Upper lobe of right lung (tissue), 1 donor: ENCODE measurements at regions not wholly inside any gene's neighbourhood (a gene's known extent, or its start where the extent isn't known, plus 50 kb on each side); places are given as distances from the start of the nearest gene placed in this dataset.
"Not testable (repeated sequence)": the region's sequence is repeated elsewhere in the genome, so short reads cannot be mapped to it uniquely, and the experiment has no call there.

Source experiments
- ATAC-seq: fragments of 200-7000 bp; cut with Tn5 transposase; one replicate; pipeline ENCODE4 v1.9.1; 2020; ENCODE audit warnings: mild to moderate bottlenecking, moderate library complexity
- DNase-seq: peaks from one replicate; pipeline ENCODE4 v3.0.0-alpha.2; 2020
- H3K27ac ChIP-seq: fragments of 200-600 bp; one replicate; pipeline ENCODE4 v1.8.0; 2022
- H3K27me3 ChIP-seq: fragments of 200-600 bp; one replicate; pipeline ENCODE4 v1.8.0; 2022; ENCODE audit warnings: mild to moderate bottlenecking
- H3K36me3 ChIP-seq: fragments of 200-600 bp; one replicate; pipeline ENCODE4 v1.8.0; 2022
- H3K4me1 ChIP-seq: fragments of 200-600 bp; one replicate; pipeline ENCODE4 v1.8.0; 2022
- H3K4me3 ChIP-seq: fragments of 200-600 bp; one replicate; pipeline ENCODE4 v1.8.0; 2022; ENCODE audit warnings: mild to moderate bottlenecking
- H3K9me3 ChIP-seq: fragments of 200-600 bp; one replicate; pipeline ENCODE4 v1.8.0; 2022
- CTCF ChIP-seq: fragments of 200-600 bp; IDR thresholded peaks from one replicate; pipeline ENCODE4 v1.8.0; 2022; ENCODE audit warnings: antibody characterized with exemption
- intact Hi-C: fragments of 100-400 bp; cut with DNase I; formaldehyde crosslinking; loops from one replicate; pipeline ENCODE4 v1.11.0; 2022
- donor health status: DM: no; HTN: yes; CAD: no; lungs with severe emphysema.

- TF ChIP-seq CTCF, result peak; percentile 55
- Histone ChIP-seq H3K36me3 (no peaks in the 10 kb centered on the region), H3K27me3 (peaks cover 4% of the 10 kb centered on the region), H3K4me1 (no peaks in the 10 kb centered on the region), H3K9me3 (no peaks in the 10 kb centered on the region), H3K27ac (no peak overlapping the region), H3K4me3 (no peak overlapping the region)
- ATAC-seq (peak; percentile 59), DNase-seq (no peak)
- intact Hi-C loops, result no loop called here
These were observed 80.7 kb upstream of the IGFBP7 start for GRCh38 chr4:57190601-57191481.

- no peak for TF ChIP-seq CTCF
- Histone ChIP-seq H3K4me3 (no peak overlapping the region), H3K27me3 (no peaks in the 10 kb centered on the region), H3K9me3 (no peaks in the 10 kb centered on the region), H3K36me3 (no peaks in the 10 kb centered on the region), H3K27ac (no peak overlapping the region), H3K4me1 (no peaks in the 10 kb centered on the region)
- intact Hi-C loops, result no loop called here
- DNase-seq (no peak), ATAC-seq (no peak)
These were observed 77.1 kb upstream of the IGFBP7 start for GRCh38 chr4:57187246-57187645.

GRCh38 chr4:57184378-57185029 is 74.3 kb upstream of the IGFBP7 start:
- Histone ChIP-seq H3K4me3 (no peak overlapping the region), H3K27ac (no peak overlapping the region), H3K9me3 (no peaks in the 10 kb centered on the region), H3K36me3 (no peaks in the 10 kb centered on the region), H3K27me3 (no peaks in the 10 kb centered on the region), H3K4me1 (no peaks in the 10 kb centered on the region)
- DNase-seq (no peak), ATAC-seq (no peak)
- no peak for TF ChIP-seq CTCF
- intact Hi-C loops, result no loop called here

GRCh38 chr4:57182132-57182874 is 72.1 kb upstream of the IGFBP7 start:
- Histone ChIP-seq H3K4me3 (no peak overlapping the region), H3K9me3 (no peaks in the 10 kb centered on the region), H3K27me3 (no peaks in the 10 kb centered on the region), H3K27ac (no peak overlapping the region), H3K36me3 (no peaks in the 10 kb centered on the region), H3K4me1 (no peaks in the 10 kb centered on the region)
- intact Hi-C loops, result no loop called here
- no peak for ATAC-seq
- no peak for TF ChIP-seq CTCF
- DNase-seq, result no peak

GRCh38 chr4:57173136-57173535 is 63.0 kb upstream of the IGFBP7 start:
- H3K36me3 ChIP-seq, intact Hi-C loops, DNase-seq, H3K27ac ChIP-seq, H3K9me3 ChIP-seq, H3K4me1 ChIP-seq, ATAC-seq, H3K4me3 ChIP-seq, H3K27me3 ChIP-seq: not testable (repeated sequence)

GRCh38 chr4:57172065-57172464 is 61.9 kb upstream of the IGFBP7 start:
- H3K36me3 ChIP-seq, result no peaks in the 10 kb centered on the region
- intact Hi-C loops, result no loop called here
- no peak for ATAC-seq
- TF ChIP-seq CTCF, result no peak
- H3K27me3 ChIP-seq, result no peaks in the 10 kb centered on the region
- H3K27ac ChIP-seq, result no peak overlapping the region
- H3K9me3 ChIP-seq, result no peaks in the 10 kb centered on the region
- H3K4me3 ChIP-seq, result no peak overlapping the region
- no peak for DNase-seq
- no peaks in the 10 kb centered on the region for H3K4me1 ChIP-seq
